ENCODE measurements at regions not wholly inside any gene's neighbourhood (a gene's known extent, or its start where the extent isn't known, plus 50 kb on each side); places are given as distances from the start of the nearest gene placed in this dataset.

DNA sequence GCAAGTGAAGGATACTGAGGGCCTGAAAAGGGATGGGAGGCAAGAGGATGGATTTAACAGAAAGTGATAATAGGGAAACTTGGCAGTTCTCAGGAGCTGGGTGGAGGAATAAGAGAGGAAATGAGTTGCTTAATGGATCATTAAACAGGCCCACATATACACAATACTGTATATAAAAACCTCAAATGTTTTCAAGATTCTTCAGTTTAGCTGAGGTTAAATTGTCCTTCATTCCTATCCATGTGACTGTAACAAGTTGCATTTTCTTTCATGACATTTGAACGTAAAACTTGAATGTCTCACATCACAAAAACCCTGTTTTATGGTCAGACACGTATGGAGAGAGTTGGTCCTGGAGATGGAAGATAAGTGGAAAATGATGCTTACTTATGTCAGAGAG lies 76.5 kb upstream of the PLAC8 start:
- DNase-seq (ENCODE audit: low read depth), result no peak
- H3K4me3 ChIP-seq (ENCODE audit: low read length), result no peak overlapping the region
- TF ChIP-seq, protein P1, sequence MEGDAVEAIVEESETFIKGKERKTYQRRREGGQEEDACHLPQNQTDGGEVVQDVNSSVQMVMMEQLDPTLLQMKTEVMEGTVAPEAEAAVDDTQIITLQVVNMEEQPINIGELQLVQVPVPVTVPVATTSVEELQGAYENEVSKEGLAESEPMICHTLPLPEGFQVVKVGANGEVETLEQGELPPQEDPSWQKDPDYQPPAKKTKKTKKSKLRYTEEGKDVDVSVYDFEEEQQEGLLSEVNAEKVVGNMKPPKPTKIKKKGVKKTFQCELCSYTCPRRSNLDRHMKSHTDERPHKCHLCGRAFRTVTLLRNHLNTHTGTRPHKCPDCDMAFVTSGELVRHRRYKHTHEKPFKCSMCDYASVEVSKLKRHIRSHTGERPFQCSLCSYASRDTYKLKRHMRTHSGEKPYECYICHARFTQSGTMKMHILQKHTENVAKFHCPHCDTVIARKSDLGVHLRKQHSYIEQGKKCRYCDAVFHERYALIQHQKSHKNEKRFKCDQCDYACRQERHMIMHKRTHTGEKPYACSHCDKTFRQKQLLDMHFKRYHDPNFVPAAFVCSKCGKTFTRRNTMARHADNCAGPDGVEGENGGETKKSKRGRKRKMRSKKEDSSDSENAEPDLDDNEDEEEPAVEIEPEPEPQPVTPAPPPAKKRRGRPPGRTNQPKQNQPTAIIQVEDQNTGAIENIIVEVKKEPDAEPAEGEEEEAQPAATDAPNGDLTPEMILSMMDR (conservative IDR thresholded peaks at IDR 0.05; ENCODE audit: low read depth, low read length), result no peak

DNA sequence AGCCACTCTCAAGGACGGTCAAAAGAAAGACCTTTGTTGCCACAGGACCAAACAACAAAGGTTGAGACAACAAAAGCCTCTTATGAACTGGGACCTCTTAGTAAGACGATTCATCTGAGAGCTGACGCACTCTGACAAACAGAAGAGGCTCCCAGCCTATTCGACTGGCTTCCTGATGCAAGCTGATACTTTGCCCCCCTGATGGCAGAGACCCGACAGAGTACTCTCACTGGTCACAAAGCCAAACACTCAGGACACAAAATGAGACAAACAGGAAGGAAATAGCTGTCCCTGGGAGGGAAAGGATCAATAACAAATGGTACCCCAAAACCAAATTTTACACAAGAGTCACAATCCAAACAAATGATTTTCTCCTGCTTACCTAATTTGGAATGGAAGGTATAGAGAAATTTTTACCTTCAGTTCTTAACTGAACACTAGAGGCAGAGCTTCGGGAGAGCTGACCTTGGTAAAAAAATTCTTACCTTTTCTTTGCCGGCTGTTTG lies 75.2 kb upstream of the PLAC8 start:
- no peak for DNase-seq (ENCODE audit: low read depth)
- no peak overlapping the region for H3K4me3 ChIP-seq (ENCODE audit: low read length)
- TF ChIP-seq, protein P1 (conservative IDR thresholded peaks at IDR 0.05; ENCODE audit: low read depth, low read length), result no peak

DNA sequence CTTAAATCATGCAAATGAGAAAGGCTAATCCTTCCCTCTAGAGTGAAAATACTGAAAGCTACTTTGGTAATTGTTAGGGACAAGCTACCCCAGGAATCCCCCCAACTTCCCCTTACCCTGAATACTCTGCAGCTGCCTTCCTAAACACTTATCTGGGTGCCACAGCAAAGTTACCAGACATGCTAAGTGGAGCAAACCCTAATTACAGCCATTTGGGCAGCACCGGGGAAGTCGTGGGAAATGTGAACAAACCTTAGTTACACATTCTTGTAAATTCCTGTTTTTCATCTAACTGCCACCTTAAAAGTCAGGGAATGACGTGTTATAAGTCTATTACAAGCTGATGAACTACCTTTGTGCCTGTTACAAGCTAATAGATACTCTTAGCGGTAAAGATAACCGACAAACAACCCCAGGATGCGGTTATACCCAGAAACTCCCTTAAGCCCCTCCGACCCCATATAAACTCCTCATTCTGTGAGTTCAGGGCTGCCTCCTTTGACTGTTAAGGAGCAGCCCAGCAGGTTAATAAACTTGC lies 66.0 kb upstream of the PLAC8 start:
- no peak overlapping the region for H3K4me3 ChIP-seq (ENCODE audit: low read length)
- TF ChIP-seq, protein P1 (conservative IDR thresholded peaks at IDR 0.05; ENCODE audit: low read depth, low read length), result no peak
- DNase-seq (ENCODE audit: low read depth), result no peak

DNA sequence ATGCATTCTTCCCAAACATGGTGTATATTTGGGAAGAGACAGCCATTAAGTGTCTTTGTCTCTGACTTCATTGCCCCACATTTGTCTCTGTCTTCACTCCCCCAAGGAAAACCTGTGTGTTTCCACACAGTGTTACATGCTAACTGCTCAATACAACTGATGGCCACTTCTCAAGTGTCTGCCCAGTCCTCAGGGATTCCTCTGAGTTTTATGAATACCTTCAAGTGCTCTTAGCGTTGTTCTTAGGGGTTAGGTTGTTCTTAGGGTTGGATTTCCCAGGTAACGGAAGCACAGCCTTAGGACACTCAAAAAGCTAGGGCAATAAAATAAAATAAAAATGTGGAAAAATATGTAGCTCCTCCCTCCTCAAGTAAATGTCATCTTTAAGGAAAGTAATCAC lies 64.7 kb upstream of the PLAC8 start:
- H3K4me3 ChIP-seq (ENCODE audit: low read length), result no peak overlapping the region
- DNase-seq (ENCODE audit: low read depth), result no peak
- TF ChIP-seq, protein P1 (conservative IDR thresholded peaks at IDR 0.05; ENCODE audit: low read depth, low read length), result no peak

DNA sequence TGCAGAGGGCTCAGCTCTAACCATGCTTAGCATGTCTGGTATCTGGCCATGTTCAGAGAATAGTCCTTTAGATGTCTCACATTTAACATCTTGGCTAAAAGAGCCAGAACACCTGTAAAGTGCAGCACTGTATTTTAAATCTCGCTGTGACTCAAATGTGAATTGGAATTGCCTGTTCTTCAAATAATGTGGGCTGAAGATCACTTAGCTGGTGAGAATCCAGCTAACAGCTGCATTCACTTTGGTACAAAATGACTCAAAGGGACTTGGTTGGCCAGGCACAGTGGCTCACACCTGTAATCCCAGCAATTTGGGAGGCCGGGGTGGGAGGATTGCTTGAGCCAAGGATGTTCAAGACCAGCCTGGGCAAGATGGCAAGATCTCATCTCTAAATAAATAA lies 63.5 kb upstream of the PLAC8 start:
- no peak for DNase-seq (ENCODE audit: low read depth)
- TF ChIP-seq, protein P1 (conservative IDR thresholded peaks at IDR 0.05; ENCODE audit: low read depth, low read length), result no peak
- H3K4me3 ChIP-seq (ENCODE audit: low read length), result no peak overlapping the region

DNA sequence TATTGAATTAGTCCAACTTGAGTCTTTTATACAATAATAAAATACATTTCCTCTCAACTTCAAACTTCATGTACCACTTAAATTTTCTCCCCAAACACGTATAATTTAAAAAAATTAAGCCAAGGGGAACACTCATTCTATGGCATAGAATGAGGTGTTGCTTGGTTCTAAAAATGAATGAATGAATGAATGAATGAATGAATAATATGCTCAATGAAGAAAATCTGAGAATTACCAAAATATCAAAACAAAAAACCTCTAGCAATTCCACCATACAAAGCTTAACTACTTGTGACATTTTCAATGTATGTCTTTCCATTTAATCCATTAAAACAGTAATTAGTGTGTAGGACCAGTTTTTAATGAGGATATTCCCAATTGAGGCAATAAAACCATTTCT lies 62.7 kb upstream of the PLAC8 start:
- no peak for DNase-seq (ENCODE audit: low read depth)
- TF ChIP-seq, protein P1 (conservative IDR thresholded peaks at IDR 0.05; ENCODE audit: low read depth, low read length), result no peak
- no peak overlapping the region for H3K4me3 ChIP-seq (ENCODE audit: low read length)

DNA sequence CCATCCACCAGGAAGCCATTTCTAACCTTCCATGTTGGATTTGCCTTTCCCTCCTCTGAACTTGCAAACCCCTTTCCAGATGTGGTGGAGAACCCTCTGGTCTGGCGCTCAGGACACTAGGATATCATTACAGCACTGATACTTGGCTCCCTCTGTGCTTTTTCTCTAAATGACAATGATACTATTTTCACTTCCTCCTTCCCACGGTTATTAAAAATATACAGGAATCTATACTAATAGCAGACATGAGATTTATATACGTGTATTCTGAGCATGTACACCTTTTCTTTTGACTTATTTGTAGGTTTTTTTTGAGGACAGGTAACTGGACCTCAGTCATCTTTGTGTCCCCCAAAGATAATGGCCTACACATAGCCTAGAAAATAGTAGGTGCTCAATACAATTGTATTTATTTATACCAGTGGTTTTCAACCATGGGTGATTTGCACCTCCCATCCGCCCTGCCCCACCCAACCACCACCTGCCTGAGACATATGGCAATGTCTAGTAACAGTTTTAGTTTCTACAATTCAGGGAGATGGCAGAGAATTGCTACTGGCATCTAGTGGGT lies 60.4 kb upstream of the PLAC8 start:
- DNase-seq (ENCODE audit: low read depth), result no peak
- TF ChIP-seq, protein P1 (conservative IDR thresholded peaks at IDR 0.05; ENCODE audit: low read depth, low read length), result no peak
- no peak overlapping the region for H3K4me3 ChIP-seq (ENCODE audit: low read length)
